ENCODE measurements at regions not wholly inside any gene's neighbourhood (a gene's known extent, or its start where the extent isn't known, plus 50 kb on each side); places are given as distances from the start of the nearest gene placed in this dataset.

GRCh38 chr3:161555320-161555719 is 58.7 kb downstream of the OTOL1 start:
- Histone ChIP-seq H3K27me3 (ENCODE audit: low read depth) (peaks cover 14% of the 10 kb centered on the region), H3K36me3 (no peaks in the 10 kb centered on the region), H3K27ac (replicated peaks) (no peak overlapping the region), H3K4me1 (peaks cover 3% of the 10 kb centered on the region), H3K4me3 (no peak overlapping the region), H3K9me3 (replicated peaks) (no peaks in the 10 kb centered on the region)
- no peak for DNase-seq
- no peak for TF ChIP-seq CTCF (IDR thresholded peaks at IDR 0.05; ENCODE audit: borderline replicate concordance)
- intact Hi-C loops (cut with micrococcal nuclease): no loop called here

GRCh38 chr3:161556533-161556932 is 59.9 kb downstream of the OTOL1 start:
- H3K27me3 ChIP-seq (ENCODE audit: low read depth): peaks cover 10% of the 10 kb centered on the region
- H3K36me3 ChIP-seq: no peaks in the 10 kb centered on the region
- no peak overlapping the region for H3K4me3 ChIP-seq
- DNase-seq: no peak
- intact Hi-C loops (cut with micrococcal nuclease): no loop called here
- H3K27ac ChIP-seq (replicated peaks): no peak overlapping the region
- peaks cover 3% of the 10 kb centered on the region for H3K4me1 ChIP-seq
- TF ChIP-seq CTCF (IDR thresholded peaks at IDR 0.05; ENCODE audit: borderline replicate concordance): no peak
- no peaks in the 10 kb centered on the region for H3K9me3 ChIP-seq (replicated peaks)

GRCh38 chr3:161556941-161557340 is 60.3 kb downstream of the OTOL1 start:
- Histone ChIP-seq H3K4me3 (no peak overlapping the region), H3K36me3 (no peaks in the 10 kb centered on the region), H3K27me3 (ENCODE audit: low read depth) (peaks cover 8% of the 10 kb centered on the region), H3K27ac (replicated peaks) (no peak overlapping the region), H3K4me1 (peaks cover 3% of the 10 kb centered on the region), H3K9me3 (replicated peaks) (no peaks in the 10 kb centered on the region)
- DNase-seq: no peak
- intact Hi-C loops (cut with micrococcal nuclease): no loop called here
- no peak for TF ChIP-seq CTCF (IDR thresholded peaks at IDR 0.05; ENCODE audit: borderline replicate concordance)

GRCh38 chr3:161557445-161558150 is 61.0 kb downstream of the OTOL1 start:
- no peak for TF ChIP-seq CTCF (IDR thresholded peaks at IDR 0.05; ENCODE audit: borderline replicate concordance)
- peaks cover 8% of the 10 kb centered on the region for H3K27me3 ChIP-seq (ENCODE audit: low read depth)
- H3K27ac ChIP-seq (replicated peaks): no peak overlapping the region
- peaks cover 3% of the 10 kb centered on the region for H3K4me1 ChIP-seq
- H3K4me3 ChIP-seq: no peak overlapping the region
- H3K9me3 ChIP-seq (replicated peaks): no peaks in the 10 kb centered on the region
- intact Hi-C loops (cut with micrococcal nuclease): no loop called here
- H3K36me3 ChIP-seq: no peaks in the 10 kb centered on the region
- no peak for DNase-seq

GRCh38 chr3:161558236-161558635 is 61.6 kb downstream of the OTOL1 start:
- no peaks in the 10 kb centered on the region for H3K36me3 ChIP-seq
- H3K4me1 ChIP-seq: peaks cover 3% of the 10 kb centered on the region
- H3K4me3 ChIP-seq: no peak overlapping the region
- no peaks in the 10 kb centered on the region for H3K9me3 ChIP-seq (replicated peaks)
- TF ChIP-seq CTCF (IDR thresholded peaks at IDR 0.05; ENCODE audit: borderline replicate concordance): no peak
- no peak overlapping the region for H3K27ac ChIP-seq (replicated peaks)
- intact Hi-C loops (cut with micrococcal nuclease): no loop called here
- H3K27me3 ChIP-seq (ENCODE audit: low read depth): peaks cover 6% of the 10 kb centered on the region
- DNase-seq: no peak
